Stimulated activated CD4-positive, alpha-beta T cell treated with anti-CD3 and anti-CD28 coated beads, Interleukin-1b, Interleukin-23, amount 100 ng/mL, for 4 hours (primary cell): ENCODE measurements at regions not wholly inside any gene's neighbourhood (a gene's known extent, or its start where the extent isn't known, plus 50 kb on each side); places are given as distances from the start of the nearest gene placed in this dataset.
"Not testable (repeated sequence)": the region's sequence is repeated elsewhere in the genome, so short reads cannot be mapped to it uniquely, and the experiment has no call there.

Experiments used
- DNase-seq, 2 donors: peaks; one replicate each; pipeline ENCODE4 v3.0.0-alpha.2; 2020; ENCODE audit warnings: low read depth in 2 of 2

DNA sequence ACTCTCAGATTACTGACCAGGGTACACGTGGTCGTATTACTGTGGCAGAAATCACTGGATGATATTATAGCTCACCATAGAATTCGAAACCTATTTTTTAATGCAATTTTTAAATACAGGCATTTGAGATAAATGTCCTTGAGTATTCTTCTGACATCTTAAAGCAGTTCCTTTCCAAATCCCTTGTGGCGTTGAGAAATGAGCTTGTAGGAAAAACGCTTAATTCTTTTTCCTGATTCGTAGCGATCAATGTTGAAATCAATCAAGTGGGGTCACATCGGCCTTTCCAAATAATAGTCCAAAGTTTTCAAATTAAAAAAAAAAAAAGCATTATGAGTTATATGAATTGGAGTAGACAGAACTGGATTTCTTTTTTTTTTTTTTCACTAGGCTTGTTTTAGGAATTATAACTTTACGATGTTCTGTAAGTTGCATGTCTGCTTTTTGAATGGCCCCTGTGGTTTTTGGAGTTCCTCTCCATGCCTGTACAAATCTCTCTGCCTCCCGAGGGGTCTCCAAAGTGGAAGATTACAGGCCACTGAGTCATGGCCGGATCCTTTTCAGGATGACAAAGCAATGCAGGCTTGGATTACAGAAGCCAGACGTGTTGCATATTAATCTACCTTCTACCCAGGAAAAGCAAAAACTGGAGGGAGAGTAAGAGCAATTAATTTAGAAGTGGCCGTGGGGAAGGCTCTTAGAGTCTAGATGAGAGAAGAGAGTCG, 226.1 kb downstream of the SHOX start:
- no peak for DNase-seq

DNA sequence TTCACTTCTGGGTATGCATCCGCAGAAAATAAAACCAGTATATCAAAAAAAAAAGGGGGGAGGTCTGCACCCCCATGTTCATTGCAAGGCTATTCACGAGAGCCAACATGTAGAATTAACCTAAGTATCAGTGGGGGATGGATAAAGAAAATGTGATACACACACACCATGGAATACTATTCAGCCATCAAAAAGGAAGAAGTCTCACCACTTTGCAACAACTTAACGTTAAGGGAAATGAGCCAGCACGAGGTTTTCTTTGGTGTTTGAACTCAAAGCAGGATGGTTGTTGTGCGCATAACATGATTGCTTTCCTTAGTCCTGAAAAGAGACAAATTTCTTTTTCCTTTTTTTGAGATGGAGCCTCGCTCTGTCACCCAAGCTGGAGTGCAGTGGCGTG, 222.7 kb downstream of the SHOX start:
- no peak for DNase-seq

DNA sequence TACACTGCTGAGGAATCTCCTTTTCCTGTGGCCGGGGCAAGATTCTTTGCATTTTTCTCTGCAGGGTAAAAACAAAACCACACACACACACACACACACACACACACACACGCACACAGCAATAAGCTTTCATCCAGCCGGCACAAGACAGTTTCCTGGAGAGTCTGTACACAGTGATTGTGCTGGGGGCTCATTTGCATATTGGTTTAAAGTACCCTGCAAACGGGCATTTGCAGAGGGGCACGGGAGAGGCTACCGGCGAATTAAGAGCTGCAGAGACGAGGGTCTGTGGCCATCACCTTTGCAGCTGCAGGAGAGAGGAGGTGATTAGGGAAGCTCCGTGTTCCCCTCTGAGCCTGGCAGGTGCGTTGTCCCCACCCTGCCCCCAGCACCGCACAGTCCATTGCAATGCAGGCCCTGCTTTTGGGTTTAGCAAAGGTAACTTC, 219.9 kb downstream of the SHOX start:
- no peak for DNase-seq

DNA sequence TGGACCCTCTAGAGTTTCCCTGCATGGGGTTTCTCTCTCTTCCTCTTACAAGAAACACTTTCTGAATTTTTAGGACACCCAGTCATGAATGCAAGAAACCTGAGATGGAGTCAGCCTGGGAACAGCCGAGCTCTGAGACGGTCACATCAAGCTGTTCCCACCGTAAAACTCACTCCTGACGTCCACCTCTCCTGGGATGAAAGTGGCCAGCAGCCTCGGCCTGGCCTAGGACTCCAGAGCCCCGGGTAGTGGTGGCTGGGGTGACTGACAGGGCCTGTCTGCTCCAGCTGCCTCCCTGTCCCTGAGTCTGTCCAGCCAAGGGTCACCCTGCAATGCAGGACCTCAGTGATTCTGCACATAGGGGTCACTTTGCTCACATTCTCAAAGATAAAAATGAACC, 217.8 kb downstream of the SHOX start:
- DNase-seq, result no peak

DNA sequence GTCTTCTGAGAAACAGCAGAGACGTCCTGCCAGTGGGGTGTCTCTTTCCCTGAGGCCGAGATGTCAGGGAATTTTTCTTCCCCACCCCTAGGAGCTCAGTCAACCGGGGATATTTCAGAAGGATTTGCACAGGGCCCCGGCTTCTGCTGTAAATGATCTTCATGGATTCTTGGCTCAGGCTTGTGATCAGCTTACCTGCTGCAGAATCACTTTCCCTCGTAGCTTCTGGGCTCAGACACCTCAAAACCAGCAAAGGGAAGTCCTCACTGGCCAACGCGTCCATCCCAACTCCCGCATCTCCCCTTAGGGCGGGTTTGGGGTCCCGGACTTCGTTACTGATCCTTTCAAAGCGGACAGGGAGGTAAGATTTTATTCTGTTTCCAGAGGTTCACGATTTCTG, 212.7 kb downstream of the SHOX start:
- DNase-seq, result no peak

DNA sequence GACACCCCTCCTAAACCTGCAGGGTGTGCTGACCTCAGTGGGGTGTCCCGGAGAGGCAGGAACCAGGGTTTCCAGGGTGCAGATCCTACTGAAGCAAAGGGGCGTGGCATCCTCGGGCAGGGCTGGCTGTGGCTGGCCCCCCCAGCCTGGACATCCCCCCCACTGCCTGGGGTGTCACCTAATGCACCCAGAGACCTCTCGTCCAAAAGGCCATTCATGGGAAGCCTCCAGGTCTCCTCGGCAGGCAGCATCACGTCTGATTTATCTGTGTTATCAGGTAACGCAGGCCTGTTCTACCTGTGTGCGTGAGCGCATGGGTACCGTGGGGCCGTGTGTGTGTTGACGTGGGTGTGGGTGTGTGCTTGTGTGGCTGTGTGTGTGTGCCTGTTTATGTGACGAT, 210.0 kb downstream of the SHOX start:
- DNase-seq, result no peak

DNA sequence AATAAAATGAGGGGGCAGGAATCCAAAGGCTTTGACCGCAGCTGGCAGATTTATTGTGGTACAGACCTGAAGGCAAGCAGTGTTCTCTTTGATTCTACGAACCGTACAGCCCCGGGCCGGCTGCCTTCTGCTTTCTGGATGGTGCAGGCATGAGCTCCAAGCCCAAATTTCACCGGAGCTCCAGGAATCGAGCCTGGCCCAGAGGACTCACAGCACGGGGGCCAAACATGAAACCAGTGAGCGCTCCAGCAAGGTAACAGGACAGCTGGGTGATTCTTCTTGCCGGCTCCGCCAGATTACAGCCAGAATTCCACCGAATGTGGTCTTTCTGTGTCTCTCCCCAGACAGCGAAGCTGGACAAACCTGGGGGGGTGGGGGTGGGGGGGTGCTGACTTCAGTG, 208.1 kb downstream of the SHOX start:
- DNase-seq, result not testable (repeated sequence)

DNA sequence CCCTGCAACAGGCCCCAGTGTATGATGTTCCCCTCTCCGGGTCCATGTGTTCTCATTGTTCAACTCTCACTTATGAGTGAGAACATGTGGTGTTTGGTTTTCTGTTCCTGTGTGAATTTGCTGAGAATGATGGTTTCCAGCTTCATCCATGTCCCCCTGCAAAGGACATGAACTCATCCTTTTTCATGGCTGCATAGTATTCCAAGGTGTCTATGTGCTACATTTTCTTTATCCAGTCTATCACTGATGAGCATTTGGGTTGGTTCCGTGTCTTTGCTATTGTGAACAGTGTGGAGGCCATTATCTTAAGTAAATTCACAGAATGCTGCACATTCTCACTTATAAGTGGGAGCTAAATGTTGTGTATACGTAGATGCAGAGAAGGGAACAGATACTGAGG, 205.3 kb downstream of the SHOX start:
- not testable (repeated sequence) for DNase-seq

DNA sequence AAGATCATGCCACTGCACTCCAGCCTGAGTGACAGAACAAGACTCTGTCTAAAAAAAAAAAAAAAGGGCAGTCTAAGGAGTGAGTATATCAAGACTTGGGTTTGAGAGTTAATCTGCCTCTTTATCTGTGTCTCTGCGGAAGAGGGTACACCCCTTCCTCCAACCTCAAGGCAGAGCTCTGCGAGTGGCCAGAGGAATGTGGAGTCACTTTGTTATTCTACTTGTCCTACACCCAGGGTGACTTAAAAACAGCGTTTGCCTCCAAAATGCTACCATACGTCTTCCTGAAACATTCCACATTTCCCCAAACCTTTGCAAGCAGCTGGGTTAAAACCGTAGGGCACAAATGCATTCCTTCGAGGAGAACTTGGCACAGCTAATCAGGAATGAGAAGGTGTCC, 199.9 kb downstream of the SHOX start:
- no peak for DNase-seq

DNA sequence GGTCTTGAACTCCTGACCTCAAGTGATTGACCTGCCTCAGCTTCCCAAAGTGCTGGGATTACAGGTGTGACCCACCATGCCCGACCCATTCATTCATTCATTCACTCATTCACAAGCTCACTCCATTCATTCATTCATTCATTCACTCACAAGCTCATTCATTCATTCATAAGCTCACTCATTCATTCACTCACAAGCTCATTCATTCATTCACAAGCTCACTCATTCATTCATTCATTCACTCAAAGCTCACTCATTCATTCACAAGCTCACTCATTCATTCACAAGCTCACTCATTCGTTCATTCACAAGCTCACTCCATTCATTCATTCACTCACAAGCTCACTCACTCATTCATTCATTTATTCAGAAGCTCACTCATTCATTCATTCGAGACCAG, 198.6 kb downstream of the SHOX start:
- no peak for DNase-seq

DNA sequence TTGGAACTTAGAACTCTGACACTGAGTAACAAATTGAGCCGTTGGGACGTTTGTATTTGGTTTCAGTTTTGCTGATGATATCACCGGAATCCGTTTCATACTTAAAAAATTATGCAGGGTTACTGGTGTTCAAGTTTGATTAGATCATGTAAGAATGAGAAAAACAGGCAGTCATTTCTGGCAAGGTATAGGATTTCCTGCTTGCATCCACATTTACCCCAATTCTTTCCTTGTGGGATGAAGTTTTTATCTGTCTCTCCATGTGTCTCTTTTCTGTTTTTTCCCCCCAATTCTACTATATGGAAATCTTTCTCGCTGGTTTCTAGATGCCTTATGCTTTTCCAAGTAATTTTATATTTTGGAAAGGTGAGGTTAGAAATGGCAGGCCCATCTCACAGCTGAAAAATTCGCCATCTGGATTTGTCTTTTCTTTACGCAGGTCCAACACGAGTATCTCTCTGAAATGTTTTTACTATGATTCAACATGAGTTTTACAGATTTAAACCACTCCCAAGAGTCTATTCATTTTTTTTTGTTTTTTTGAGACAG, 197.9 kb downstream of the SHOX start:
- no peak for DNase-seq

DNA sequence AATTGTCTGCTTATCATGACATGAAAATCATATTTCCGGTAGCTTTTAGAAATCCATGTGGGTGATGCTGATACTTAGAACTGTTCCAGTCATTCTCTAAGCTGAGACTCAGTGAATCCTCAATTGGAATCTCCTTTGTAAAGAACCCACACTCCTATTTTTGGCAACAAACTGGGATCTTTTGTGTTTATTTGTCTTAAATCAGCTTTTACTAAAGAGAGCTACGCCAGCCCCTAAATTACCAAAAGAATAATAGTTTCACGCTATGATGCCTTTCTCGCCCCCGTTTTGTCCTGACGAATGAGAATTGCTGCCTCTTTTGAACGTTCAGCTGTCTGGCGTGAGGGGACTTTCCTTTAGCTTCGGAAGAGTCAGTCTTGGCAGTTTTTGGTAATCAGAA, 195.9 kb downstream of the SHOX start:
- no peak for DNase-seq

DNA sequence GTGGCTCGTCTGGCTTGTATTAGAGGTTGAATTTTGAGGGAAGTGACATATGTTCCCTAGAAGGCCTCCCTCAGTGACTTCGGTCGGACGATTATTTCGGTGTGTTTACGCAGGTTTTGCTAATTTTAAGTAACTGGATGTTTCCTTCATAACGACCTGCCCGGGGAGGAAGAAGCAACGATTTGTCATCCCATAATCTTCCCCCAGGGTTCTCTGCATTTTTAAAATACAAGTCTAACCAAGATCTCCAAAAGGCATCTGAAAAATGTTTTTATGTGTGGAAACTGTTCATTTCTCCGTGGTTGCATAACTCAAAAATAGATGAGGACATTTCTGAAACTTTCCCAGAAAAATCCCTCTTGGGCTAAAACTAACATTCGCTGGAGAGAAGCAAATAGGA, 195.4 kb downstream of the SHOX start:
- no peak for DNase-seq

DNA sequence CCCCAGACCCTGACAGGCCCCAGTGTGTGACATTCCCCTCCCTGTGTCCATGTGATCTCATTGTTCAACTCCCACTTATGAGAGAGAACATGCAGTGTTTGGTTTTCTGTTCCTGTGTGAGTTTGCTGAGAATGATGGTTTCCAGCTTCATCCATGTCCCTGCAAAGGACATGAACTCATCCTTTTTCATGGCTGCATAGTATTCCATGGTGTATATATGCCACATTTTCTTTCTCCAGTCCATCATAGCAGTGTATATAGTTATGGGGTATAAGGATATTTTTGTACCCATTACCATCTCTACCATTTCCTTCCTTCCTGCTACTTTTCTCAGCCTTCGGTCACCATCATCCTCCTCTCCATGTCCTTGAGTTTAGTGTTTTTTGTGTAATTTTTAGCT, 192.5 kb downstream of the SHOX start:
- not testable (repeated sequence) for DNase-seq

DNA sequence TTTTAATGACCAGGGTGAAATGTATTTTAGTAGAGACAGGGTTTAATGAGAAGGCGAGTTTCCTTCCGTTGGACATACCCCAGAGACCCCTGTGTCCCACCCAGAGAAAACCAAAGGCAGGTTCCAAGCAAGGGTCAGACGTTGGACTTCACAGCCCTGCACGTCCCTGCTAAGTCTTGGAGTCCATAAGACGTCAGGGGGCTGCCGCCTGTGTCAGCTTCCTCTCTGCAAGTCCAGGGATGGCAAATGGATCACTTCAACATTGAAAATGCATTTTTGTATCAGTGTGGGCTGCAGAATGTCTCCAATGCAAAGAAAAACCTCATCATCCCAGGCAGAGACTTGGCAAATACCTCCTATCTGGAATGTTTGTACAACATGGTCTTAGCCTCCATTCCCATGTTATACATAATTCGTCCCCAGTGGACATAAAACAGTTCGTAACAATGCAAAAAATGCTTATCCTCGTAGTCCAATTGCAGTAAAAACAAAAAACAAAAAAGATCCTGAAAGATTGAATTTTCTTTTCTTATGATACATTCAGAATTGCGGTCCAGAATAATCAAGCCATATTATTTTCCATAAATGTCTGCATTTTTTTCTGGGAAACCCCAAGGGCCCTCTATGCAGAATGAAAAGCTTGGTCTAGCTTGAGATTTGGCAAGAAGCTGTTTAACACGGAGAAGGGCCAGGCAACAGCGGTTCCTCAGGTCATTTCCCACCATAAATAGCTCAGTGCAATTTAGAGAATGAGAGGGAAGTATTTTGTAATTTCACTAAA, 190.9 kb downstream of the SHOX start:
- no peak for DNase-seq

DNA sequence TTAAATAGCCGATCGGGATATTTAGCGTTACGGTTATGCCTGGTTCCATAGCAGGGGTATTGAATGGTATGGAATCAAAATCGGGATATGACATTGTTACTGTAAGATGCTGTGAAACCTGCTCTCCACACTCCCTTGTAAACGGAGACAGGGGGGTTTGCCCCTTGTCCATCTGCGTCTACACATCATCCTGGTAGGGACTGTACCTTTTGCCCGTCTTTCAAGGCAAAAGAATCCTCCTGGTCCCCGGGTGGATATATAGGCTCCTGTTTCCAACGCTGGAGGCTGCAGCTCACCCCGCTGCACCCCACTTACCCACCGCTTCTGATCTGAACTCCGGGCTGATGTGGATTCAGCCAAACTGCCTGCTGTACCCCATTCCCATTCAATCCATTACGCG, 189.1 kb downstream of the SHOX start:
- DNase-seq, result no peak

DNA sequence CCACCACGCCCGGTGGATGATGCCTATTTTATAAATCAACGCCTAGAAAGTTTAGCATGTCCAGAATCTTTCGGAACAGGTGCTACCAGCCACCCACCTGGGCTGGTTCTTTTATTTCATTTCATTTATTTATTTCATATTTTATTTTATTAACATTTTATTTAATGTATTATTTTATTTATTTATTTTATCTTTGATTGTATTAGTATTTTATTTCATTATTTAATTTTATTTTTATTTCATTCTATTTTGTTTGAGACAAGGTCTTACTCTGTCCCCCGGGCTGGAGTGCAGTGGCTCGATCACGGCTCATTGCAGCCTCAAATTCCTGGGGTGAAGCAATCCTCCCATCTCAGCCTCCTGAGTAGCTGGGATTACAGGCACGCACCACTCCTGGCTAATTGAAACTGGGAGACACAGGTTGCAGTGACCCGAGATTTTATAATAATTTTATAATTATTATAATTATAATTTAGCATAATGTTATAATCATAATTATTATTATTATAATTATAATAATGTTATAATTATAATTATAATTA, 187.2 kb downstream of the SHOX start:
- no peak for DNase-seq

DNA sequence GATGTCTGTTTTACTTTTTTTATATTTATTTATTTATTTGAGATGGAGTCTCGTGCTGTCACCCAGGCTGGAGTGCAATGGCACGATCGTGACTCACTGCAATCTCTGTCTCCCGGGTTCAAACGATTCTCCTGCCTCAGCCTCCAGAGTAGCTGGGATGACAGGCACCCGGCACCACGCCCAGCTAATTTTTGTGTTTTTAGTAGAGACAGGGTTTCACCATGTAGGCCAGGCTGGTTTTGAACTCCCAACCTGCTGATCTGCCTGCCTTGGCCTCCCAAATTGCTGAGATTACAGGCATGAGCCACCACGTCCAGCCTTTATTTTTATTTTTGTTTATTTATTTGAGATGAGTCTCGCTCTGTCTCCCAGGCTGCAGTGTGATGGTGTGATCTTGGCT, 186.6 kb downstream of the SHOX start:
- DNase-seq, result not testable (repeated sequence)

DNA sequence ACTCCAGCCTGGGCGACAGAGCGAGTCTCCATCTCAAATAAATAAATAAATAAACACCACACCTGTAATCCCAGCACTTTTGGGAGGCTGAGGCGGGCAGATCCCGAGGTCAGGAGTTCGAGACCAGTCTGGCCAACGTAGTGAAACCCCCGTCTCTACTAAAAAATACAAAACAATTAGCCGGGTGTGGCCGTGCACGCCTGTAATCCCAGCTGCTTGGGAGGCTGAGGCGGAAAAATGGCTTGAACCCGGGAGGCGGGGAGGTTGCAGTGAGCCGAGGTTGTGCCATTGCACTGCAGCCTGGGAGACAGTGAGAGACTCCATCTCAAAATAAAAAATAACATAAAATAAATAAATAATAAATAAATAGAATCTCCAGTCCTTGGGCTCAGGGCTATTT, 185.8 kb downstream of the SHOX start:
- no peak for DNase-seq

DNA sequence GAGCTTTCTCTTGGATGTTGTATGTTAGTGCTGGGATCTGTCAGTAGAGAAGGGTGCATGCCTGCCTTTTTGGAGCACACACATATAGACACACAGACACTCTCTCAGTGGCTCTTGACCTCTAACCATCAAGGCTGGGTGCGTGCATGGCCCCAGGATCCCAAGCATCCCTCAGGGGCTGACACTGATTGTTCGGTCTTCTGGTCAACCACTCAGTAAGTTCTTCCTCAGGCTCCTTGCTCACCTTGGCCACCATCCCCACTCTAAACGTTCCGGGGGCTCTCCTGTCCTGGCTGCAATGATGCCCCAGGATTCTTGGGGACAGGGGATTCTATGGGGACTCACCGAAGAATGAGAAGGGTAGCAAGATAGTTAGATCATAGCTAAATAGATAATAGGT, 179.6 kb downstream of the SHOX start:
- no peak for DNase-seq

DNA sequence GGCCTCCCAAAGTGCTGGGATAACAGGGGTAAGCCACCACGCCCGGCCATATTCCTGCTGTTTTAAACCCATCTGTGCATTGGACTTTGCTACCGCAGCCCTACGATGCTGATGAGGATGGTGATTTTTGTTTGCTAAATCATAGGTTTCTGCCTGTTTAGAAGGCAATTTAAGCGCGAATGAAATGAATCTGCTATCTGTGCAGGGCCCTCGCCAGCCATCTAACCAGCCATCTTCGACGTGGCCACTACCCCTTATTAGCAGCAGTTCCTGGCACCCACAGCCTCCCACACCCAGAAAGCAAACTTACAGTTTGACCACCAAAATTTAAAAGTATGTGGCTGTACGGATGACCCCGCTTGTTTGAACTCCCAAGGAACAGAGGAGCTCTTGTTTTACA, 178.5 kb downstream of the SHOX start:
- DNase-seq, result no peak

DNA sequence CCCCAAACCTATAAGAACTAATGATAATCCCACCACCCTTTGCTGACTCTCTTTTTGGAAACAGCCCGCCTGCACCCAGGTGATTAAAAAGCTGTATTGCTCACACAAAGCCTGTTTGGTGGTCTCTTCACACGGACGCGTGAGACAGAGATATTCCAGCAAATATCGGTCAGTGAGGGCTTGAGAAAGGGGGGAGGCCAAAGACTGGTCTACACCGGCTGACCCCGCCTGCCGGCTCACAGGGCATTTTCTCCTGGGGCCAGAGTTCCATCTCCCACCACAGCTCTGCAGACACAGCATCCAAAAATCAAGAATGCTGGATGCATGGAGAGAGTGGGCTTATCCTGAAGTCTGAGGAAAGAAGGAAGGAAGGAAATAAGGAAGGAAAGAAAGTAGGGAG, 176.0 kb downstream of the SHOX start:
- DNase-seq, result no peak

DNA sequence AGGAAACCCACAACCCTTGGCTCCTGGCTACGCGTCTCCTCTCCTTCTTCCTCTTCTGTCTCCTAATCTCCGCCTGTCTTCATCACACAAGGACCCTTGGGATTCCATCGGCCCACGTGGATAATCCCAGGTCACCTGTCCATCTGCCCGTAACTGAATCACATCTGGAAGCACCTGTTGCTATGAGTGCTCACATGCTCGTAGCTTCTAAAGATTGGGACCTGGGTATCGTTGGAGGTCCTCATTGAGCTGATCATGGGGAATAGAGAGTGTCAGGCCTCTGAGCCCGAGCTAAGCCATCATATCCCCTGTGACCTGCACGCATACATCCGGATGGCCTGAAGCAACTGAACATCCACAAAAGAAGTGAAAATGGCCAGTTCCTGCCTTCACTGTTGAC, 175.4 kb downstream of the SHOX start:
- DNase-seq, result no peak
